ENCODE measurements at regions not wholly inside any gene's neighbourhood (a gene's known extent, or its start where the extent isn't known, plus 50 kb on each side); places are given as distances from the start of the nearest gene placed in this dataset.

- Mint-ChIP-seq H3K27me3 (ENCODE audit: low read depth) (peaks cover 2% of the 10 kb centered on the region; the same call in 1 of the 2 replicates), H3K4me1 (peaks cover 16 to 22% of the 10 kb centered on the region in 2 experiments), H3K36me3 (ENCODE audit: insufficient read depth in 1 of 3, low read depth in 3 of 3) (no peaks in the 10 kb centered on the region), H3K9me3 (no peaks in the 10 kb centered on the region), H3K4me3 (no peak overlapping the region), H3K27ac (no peak overlapping the region; a peak in 1 of 7 replicates)
- H3K79me1 ChIP-seq (ENCODE audit: insufficient read depth, low read depth, low read length, poor library complexity, severe bottlenecking), result no peaks in the 10 kb centered on the region
- no peak overlapping the region for H4K8ac ChIP-seq (replicated peaks; ENCODE audit: insufficient read length, low read depth, low read length)
- no peak overlapping the region for H3K4me2 ChIP-seq (ENCODE audit: insufficient read depth, insufficient read length, low read length)
- H3K18ac ChIP-seq (ENCODE audit: insufficient read length, low read depth, low read length), result no peak overlapping the region
- no peak overlapping the region for H3K27ac ChIP-seq (ENCODE audit: insufficient read length, low read depth, low read length)
- no CpG with 5 or more reads among the region's 2 CpGs for WGBS (ENCODE audit: extremely low coverage, insufficient read length, low lambda C conversion rate)
- H2BK12ac ChIP-seq (ENCODE audit: insufficient read length, low read depth, low read length), result no peak overlapping the region
- DNase-seq, result no peak
- H2AK5ac ChIP-seq (ENCODE audit: insufficient read length, low read length), result no peak overlapping the region
- H4K5ac ChIP-seq (ENCODE audit: insufficient read length, low read depth, low read length), result no peak overlapping the region
- H3K9ac ChIP-seq (ENCODE audit: extremely low read depth, insufficient read length, low read length), result no peak overlapping the region
- no peaks in the 10 kb centered on the region for H3K79me2 ChIP-seq (ENCODE audit: insufficient read depth, low read length)
- no peak overlapping the region for H3K23ac ChIP-seq (ENCODE audit: insufficient read length, low read depth, low read length)
- H3K27me3 ChIP-seq (ENCODE audit: insufficient read depth, low read length), result no peaks in the 10 kb centered on the region
- no peak for TF ChIP-seq CTCF (conservative IDR thresholded peaks at IDR 0.05)
- no peak overlapping the region for H2BK20ac ChIP-seq (ENCODE audit: low read depth, low read length, poor library complexity, severe bottlenecking)
- H4K91ac ChIP-seq (ENCODE audit: insufficient read length, low read depth, low read length), result no peak overlapping the region
- H2BK15ac ChIP-seq (ENCODE audit: low read depth, low read length), result no peak overlapping the region
- H3K4me1 ChIP-seq (ENCODE audit: insufficient read depth, low read length), result peaks cover 3% of the 10 kb centered on the region; the same call in 1 of the 2 replicates
- H3K4ac ChIP-seq (ENCODE audit: low read depth, low read length), result no peak overlapping the region
- H3K56ac ChIP-seq (ENCODE audit: insufficient read length, low read depth, low read length), result no peak overlapping the region
- H2BK120ac ChIP-seq (ENCODE audit: low read depth, low read length, poor library complexity, severe bottlenecking), result no peak overlapping the region
- H2BK5ac ChIP-seq (ENCODE audit: insufficient read length, low read length), result no peak overlapping the region
- H2AFZ ChIP-seq (ENCODE audit: low read length), result no peak overlapping the region
- H3K23me2 ChIP-seq (ENCODE audit: insufficient read length, low read depth, low read length, poor library complexity, severe bottlenecking), result no peaks in the 10 kb centered on the region
- no peaks in the 10 kb centered on the region for H3K9me3 ChIP-seq (ENCODE audit: control insufficient read depth, low read depth, low read length)
- no peaks in the 10 kb centered on the region for H4K20me1 ChIP-seq (ENCODE audit: control insufficient read depth, insufficient read depth, insufficient read length)
- H3K14ac ChIP-seq (ENCODE audit: insufficient read depth, low read length), result no peak overlapping the region
- no peak overlapping the region for H3T11ph ChIP-seq (ENCODE audit: low read length)
Measured at GRCh38 chr4:57231781-57232180, 121.6 kb upstream of the IGFBP7 start.
